SK-N-SH (cell line): ENCODE measurements at regions not wholly inside any gene's neighbourhood (a gene's known extent, or its start where the extent isn't known, plus 50 kb on each side); places are given as distances from the start of the nearest gene placed in this dataset.

Experiments used
- EP300 ChIP-seq, 2 experiments: IDR thresholded peaks; 2 replicates each; pipeline versions ENCODE4 v1.4.0 to v1.6.1; 2012; ENCODE audit warnings: borderline replicate concordance in 1 of 2, low read depth in 1 of 2, low read length in 1 of 2
- EZH2phosphoT487 ChIP-seq: fragments of 200-600 bp; sonication (generic); IDR thresholded peaks from 2 replicates; pipeline ENCODE4 v1.6.1; 2017; ENCODE audit warnings: low read depth, mixed run types, mild to moderate bottlenecking, antibody characterized with exemption, moderate library complexity, borderline replicate concordance
- GATA2 ChIP-seq: sonication (generic); formaldehyde crosslinking; IDR thresholded peaks from 2 replicates; pipeline ENCODE4 v1.5.0; 2020; ENCODE audit warnings: mild to moderate bottlenecking, missing genetic modification reagents
- NFIC ChIP-seq: IDR thresholded peaks from 2 replicates; pipeline ENCODE4 v1.4.0; 2012; ENCODE audit warnings: borderline replicate concordance
- POLR2AphosphoS5 ChIP-seq: IDR thresholded peaks from 2 replicates; pipeline ENCODE4 v1.6.1; 2012; ENCODE audit warnings: low read depth, low read length
- RAD21 ChIP-seq: IDR thresholded peaks from 2 replicates; pipeline ENCODE4 v1.6.1; 2012; ENCODE audit warnings: mild to moderate bottlenecking, low read length
- TAF1 ChIP-seq: IDR thresholded peaks from 2 replicates; pipeline ENCODE4 v1.6.1; 2012; ENCODE audit warnings: low read depth, mild to moderate bottlenecking, low read length, moderate library complexity, borderline replicate concordance
- TEAD4 ChIP-seq: IDR thresholded peaks from 2 replicates; pipeline ENCODE4 v1.4.0; 2012; ENCODE audit warnings: mild to moderate bottlenecking, borderline replicate concordance; ENCODE audit not compliant: insufficient read depth
- TF ChIP-seq, protein P1 (sequence below): fragments of 200-600 bp; sonication (generic); IDR thresholded peaks from 2 replicates; pipeline ENCODE4 v1.6.1; 2017; ENCODE audit warnings: antibody characterized with exemption, mild to moderate bottlenecking, moderate library complexity
- TF ChIP-seq, protein P2 (sequence below): IDR thresholded peaks from 2 replicates; pipeline ENCODE4 v1.6.1; 2012; ENCODE audit warnings: mild to moderate bottlenecking, low read depth, low read length, moderate library complexity
- TF ChIP-seq, protein P3 (sequence below): fragments of 150-350 bp; IDR thresholded peaks from 2 replicates; pipeline ENCODE4 v1.6.1; 2017; ENCODE audit warnings: antibody characterized with exemption, low read length, low read depth, borderline replicate concordance
- TF ChIP-seq, protein P4 (sequence below): IDR thresholded peaks from 2 replicates; pipeline ENCODE4 v1.4.0; 2012; ENCODE audit warnings: low read depth

DNA sequence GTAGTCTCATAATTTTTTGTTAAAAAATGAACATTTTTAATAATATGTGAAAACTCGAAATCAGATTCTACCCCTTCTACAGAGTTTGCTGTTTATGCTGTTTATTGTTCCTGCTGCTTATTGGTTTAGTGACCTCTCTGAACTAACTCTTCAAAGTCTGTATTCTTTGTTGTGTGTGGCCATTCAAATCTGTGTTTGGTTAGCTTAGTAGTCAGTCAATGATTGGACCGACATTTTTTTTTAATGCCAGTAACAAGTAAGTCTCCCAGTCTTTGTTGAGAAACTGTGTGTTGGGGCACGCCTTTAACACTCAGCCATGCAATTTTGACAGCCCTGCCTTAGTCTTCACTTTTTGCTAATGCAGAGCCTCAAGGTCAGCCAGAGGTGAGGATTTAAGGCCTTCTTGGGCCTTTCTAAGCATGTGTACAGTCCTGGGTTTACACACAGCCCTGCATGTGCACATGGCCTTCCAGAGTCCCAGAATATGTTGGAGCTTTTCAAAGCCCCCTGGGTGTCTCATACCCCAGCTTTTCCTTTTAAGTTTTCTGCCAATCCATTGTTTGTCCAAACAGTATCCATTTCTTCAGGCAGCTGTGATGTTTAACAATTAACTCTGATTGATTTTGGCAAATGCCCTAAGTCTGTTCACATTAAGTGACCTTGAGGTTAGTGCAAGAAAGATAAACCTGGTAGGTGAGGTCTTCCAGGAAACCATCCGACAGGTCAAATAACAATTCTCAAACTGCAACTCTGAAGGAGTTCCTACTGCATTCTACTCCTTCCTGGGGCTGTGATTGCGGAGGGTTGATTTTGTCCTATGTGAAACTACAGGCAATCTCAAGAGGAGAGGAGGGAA is 389.3 kb downstream of the PMP22 start:
- TF ChIP-seq, protein P1, sequence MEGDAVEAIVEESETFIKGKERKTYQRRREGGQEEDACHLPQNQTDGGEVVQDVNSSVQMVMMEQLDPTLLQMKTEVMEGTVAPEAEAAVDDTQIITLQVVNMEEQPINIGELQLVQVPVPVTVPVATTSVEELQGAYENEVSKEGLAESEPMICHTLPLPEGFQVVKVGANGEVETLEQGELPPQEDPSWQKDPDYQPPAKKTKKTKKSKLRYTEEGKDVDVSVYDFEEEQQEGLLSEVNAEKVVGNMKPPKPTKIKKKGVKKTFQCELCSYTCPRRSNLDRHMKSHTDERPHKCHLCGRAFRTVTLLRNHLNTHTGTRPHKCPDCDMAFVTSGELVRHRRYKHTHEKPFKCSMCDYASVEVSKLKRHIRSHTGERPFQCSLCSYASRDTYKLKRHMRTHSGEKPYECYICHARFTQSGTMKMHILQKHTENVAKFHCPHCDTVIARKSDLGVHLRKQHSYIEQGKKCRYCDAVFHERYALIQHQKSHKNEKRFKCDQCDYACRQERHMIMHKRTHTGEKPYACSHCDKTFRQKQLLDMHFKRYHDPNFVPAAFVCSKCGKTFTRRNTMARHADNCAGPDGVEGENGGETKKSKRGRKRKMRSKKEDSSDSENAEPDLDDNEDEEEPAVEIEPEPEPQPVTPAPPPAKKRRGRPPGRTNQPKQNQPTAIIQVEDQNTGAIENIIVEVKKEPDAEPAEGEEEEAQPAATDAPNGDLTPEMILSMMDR, result no peak
- TF ChIP-seq NFIC, result no peak
- no peak for TF ChIP-seq POLR2AphosphoS5
- no peak for TF ChIP-seq EP300 (IDR thresholded peaks at IDR 0.05; ENCODE audit: borderline replicate concordance in 1 of 2, low read depth in 1 of 2, low read length in 1 of 2)
- TF ChIP-seq, protein P2, sequence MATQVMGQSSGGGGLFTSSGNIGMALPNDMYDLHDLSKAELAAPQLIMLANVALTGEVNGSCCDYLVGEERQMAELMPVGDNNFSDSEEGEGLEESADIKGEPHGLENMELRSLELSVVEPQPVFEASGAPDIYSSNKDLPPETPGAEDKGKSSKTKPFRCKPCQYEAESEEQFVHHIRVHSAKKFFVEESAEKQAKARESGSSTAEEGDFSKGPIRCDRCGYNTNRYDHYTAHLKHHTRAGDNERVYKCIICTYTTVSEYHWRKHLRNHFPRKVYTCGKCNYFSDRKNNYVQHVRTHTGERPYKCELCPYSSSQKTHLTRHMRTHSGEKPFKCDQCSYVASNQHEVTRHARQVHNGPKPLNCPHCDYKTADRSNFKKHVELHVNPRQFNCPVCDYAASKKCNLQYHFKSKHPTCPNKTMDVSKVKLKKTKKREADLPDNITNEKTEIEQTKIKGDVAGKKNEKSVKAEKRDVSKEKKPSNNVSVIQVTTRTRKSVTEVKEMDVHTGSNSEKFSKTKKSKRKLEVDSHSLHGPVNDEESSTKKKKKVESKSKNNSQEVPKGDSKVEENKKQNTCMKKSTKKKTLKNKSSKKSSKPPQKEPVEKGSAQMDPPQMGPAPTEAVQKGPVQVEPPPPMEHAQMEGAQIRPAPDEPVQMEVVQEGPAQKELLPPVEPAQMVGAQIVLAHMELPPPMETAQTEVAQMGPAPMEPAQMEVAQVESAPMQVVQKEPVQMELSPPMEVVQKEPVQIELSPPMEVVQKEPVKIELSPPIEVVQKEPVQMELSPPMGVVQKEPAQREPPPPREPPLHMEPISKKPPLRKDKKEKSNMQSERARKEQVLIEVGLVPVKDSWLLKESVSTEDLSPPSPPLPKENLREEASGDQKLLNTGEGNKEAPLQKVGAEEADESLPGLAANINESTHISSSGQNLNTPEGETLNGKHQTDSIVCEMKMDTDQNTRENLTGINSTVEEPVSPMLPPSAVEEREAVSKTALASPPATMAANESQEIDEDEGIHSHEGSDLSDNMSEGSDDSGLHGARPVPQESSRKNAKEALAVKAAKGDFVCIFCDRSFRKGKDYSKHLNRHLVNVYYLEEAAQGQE, result no peak
- TF ChIP-seq RAD21, result no peak
- TF ChIP-seq, protein P3, sequence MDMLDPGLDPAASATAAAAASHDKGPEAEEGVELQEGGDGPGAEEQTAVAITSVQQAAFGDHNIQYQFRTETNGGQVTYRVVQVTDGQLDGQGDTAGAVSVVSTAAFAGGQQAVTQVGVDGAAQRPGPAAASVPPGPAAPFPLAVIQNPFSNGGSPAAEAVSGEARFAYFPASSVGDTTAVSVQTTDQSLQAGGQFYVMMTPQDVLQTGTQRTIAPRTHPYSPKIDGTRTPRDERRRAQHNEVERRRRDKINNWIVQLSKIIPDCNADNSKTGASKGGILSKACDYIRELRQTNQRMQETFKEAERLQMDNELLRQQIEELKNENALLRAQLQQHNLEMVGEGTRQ, result no peak
- no peak for TF ChIP-seq TEAD4
- TF ChIP-seq EZH2phosphoT487, result no peak
- TF ChIP-seq GATA2 (CRISPR knock-in tag), result no peak
- no peak for TF ChIP-seq TAF1
- TF ChIP-seq, protein P4, sequence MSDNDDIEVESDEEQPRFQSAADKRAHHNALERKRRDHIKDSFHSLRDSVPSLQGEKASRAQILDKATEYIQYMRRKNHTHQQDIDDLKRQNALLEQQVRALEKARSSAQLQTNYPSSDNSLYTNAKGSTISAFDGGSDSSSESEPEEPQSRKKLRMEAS, result no peak
